Brain pericyte (primary cell): ENCODE measurements at regions not wholly inside any gene's neighbourhood (a gene's known extent, or its start where the extent isn't known, plus 50 kb on each side); places are given as distances from the start of the nearest gene placed in this dataset.

Experiments used
- DNase-seq: peaks from one replicate; pipeline ENCODE4 v3.0.0-alpha.2; 2012; ENCODE audit warnings: low read depth, low spot score

DNA sequence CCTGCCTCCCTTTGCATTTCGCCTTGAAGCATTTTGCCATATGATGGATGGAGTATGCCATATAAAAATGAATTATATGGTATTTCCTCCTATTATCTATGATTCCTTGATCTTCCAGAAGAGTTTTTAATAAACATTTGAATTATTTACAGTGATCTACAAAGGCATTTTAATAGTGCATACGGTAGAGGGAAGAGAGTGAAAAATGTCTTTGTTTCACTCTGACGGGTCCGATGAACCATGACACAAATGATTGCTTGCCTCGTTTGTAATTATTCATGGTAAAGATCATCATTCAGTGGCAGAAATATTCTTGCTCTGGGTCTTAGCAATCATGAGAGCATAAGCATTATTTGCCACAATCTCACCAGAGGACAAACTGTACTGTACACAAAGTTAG, 1010.9 kb downstream of the NTRK3 start:
- DNase-seq = no peak

DNA sequence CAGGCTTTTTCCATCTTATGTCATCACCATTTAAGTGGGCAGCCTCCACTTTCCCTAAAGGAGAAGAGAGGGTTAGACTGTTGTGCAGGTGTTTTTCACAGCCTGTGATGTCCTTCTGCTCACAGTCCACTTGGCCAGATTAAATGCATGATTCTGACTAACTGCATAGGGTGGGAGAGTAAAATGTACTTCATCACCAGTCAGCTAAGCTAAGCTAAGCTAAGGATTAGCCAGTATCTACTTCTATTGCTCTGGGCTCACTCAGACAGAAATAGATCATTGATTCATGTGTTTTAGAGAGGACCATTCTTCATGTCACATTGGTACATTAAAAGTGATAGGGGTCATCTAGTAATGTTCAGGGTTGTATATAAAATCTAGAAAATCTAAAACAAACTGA, 1013.1 kb downstream of the NTRK3 start:
- DNase-seq = no peak

DNA sequence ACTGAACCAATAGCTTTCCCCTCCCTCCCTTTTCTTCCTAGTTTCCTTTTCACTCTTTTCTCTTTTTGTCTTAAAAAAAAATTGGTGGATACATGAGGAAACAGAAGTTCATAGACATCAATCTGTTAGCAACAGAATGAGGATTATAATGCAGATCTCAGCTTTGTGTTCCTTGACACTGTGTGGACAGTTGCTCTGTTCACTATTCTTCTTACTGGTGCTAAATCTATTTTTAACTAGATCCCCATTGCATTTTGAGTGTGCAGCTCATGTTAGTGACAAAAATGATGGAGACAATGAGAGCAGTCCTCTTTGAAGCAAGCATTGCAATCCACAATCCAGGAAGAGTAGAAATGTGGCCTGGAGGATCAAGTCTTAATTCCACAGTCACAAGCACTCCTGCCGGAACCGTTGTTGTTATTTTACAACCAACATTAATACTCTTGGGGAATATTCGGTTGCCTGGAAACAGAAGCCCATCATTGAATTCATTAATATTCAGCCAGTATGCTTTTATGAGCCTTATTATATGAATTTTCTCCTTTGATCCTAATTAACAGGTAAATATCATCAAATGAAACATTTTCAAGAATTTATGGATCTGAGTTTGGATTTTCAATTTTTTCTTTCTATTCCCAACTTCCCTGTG, 1016.8 kb downstream of the NTRK3 start:
- DNase-seq = no peak

DNA sequence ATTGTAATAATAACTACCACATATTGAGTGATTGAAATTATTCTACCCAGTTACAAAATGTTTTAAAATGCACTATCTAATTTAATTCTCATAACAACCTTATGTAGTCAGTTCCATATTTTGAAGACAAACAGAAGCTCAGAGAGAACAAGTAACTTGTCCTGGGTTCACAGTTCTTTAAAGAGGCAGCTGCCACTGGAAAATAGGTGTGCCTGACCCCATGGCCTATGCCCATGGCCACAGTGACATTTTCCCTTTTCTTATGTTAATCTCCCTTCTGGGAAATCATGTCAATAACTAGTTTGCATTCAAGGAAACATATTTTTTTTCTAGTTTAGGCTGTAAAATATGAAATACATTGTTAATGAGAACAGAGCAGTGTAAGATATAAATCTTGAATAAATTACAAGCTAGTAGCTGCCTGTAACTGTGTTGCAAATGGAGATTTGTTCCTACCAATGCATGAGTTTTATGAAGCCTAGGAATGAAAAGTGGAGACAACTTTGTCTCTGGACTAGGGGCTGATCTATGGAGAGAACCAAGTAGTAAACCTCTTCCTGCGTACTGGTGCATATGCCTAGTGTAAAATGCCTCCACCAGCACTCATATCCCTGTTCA, 1018.0 kb downstream of the NTRK3 start:
- DNase-seq = no peak

DNA sequence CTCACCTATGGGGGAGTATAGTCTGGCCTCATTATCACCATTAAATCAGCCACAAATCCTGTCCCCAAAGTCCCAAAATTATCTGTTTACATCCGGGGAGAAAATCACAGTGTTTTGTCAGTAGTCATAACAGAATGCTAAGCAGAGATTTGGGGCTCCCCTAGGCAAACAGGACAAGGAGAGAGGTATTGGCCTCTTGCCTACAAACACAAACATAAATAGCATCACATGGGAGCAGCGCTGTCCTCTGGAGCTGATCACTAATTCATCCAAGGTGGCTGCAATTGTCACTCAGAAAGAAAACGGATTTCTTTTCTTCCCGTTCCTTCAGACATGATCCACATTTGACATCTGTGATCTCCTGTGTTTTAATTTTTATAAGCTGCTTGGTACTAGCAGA, 1028.1 kb downstream of the NTRK3 start:
- DNase-seq = no peak

DNA sequence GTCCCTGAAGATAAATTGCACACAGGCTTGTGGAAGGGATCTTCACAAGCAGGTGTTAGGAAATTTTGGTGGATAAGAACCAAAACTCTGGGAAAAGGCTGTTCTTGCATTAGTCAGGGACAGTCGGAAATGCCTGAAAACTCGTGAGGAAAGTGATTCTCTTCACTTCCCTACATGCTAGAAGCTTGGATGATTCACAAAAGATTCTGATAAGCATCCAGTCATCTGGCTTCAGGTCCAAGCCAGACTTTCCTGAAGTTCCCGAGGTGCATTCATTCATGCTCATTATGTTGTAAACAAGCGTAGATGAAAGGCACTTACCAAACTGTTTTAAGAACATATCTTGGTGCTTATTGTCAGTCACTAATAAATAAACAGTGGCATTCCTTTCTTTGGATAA, 1028.7 kb downstream of the NTRK3 start:
- DNase-seq = no peak

DNA sequence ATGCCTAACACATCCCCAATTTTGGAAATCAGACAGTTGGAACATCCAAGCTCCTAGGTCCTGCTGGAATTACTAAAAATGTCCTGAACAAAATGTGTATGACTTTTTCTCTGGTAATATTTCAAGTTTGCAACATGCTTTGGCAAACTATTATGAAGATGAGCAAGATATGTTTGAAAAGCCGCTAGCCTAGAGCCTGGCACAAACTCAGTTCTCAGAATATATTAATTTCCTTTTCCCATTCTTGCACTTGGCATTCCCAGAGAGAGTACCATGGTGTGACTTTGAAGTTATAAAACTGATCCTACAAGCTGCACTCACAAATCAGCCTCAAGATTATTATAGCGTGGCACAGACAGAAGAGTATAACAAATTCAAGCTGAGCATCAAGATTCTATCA, 1031.1 kb downstream of the NTRK3 start:
- DNase-seq = no peak

DNA sequence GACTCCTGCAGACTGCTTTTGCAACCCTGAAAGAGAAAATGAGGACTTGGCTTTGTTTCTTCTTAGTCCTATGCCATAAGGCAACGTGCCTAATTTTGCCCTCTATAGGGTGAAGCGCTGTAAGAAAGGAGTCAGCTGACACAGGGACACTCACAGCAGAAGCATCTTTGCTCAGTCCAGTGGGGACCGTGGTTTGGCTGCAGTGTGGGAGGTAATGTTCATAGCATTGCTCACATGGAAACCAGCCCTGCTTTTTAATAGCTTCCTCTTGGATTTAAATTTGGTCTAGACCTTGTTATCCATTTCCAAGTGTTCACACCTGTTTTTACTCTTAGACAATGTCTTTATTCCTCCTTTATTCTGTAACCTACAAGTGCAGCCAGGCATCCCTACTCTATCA, 1032.1 kb downstream of the NTRK3 start:
- DNase-seq = no peak

DNA sequence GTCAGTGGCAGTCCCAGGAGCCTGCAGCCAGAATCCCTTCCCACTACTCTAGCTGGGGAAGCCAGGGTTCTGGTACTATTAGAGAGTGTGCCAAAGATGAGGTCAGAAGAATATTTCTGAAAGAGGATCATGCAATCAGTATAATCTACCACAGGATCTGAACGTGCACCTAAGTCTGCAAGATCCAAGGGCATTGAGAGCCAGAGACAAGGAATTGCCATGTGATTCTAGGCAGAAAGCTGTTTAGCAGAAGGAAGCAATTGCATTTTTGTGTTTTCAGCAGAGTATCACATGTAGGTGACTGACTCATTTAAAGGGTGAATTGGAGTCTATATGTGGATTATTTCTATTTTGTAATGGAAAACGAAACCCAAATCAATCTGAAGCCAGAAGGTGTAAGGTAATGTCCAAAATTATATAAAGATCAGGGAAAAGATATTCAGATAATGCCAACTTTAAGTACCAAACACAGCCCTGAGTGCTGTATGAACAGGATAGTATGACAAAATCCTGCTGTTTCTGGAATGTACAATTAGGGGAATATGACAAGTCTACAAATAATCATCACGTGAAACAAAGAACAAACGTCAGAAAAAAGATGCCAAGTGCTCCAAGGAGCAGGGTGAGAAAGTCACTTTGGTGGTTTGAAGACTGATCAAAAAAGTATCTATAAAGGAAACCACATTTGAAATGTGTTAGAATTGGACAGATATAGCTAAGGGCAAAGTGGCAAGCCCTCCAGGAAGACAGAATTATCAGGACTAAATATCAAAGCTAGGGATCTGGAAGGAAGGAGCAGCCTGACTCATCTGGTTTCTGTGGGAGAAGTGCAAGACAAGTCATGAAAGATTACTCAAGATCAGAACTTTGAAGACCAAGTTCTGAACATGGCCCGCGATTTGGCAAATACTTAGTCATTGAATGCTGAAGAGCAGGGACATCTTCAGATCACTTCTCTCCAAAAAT, 1036.6 kb downstream of the NTRK3 start:
- DNase-seq = no peak

DNA sequence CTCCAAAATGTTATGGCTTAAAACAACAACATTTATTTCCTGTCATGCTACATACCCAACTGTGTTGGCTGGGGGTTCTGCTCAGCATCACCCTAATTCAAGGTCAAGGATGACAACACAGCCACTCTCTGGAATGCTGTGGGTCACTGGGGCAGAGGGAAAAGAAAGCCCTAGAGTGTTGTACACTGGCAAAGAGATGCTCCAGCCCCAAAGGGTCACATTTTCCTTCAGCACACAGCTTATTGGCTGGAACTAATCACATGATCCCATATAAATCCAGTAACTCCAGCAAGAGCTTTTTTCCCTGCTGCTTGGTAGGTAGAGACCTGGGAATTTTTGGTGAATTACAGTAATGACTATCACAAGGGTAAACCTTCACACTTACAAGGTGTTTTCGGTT, 1041.4 kb downstream of the NTRK3 start:
- DNase-seq = no peak

DNA sequence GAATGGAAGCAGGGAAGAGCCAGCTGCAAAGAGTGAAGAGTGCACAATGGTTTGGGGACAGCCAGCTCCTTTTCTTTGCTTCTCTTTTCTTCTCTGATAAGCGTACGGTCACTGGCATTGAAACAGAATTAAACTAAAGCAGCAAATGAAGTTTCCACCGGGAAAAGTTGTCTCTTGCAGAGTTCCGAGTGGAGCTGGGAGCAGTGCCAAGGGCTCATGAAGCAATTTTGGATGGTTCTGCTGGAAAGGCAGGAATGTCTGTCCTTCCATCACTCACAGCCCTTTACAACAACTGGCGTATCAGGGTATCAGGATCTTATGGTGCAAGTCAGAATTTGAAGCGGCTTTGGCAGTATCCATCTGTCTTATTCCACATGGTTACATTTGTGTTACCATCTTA, 1042.9 kb downstream of the NTRK3 start:
- no peak for DNase-seq

DNA sequence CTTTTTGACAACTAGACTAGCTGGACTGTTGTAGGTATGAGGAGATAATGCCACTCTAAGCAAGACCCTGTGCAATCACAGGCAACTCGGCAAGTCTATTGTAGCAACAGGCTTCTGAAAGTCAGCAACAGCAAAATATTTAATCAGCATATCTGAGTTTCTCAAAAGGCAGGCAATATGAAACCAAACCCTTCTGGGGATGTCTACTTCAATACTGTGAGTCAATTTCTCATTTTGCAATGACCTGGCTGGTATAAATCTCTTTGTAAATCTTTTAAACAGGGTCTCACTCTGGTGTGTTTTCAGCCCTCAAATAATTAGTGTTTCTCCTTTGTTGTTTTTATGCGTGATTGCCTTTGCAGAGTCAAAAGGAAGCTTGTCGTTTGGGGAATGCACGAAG, 1044.5 kb downstream of the NTRK3 start:
- no peak for DNase-seq

DNA sequence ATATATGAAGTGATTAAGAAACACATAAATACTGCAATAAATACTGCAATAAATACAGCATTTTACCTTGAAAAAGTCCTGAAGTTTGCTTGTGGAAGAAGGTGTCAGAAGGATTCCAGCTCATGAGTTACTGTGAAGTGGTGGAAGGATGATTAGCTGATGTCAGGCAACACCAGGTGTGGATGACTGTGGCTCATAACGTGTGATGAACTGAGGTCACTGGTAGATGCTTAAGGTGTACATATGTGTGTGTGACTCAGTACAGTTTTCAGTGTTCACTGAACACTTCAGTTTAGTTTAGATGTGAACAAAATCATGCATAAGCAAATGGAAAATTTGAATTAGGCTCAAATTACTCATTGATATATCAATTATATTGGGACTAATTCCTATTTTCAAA, 1045.0 kb downstream of the NTRK3 start:
- DNase-seq = no peak

DNA sequence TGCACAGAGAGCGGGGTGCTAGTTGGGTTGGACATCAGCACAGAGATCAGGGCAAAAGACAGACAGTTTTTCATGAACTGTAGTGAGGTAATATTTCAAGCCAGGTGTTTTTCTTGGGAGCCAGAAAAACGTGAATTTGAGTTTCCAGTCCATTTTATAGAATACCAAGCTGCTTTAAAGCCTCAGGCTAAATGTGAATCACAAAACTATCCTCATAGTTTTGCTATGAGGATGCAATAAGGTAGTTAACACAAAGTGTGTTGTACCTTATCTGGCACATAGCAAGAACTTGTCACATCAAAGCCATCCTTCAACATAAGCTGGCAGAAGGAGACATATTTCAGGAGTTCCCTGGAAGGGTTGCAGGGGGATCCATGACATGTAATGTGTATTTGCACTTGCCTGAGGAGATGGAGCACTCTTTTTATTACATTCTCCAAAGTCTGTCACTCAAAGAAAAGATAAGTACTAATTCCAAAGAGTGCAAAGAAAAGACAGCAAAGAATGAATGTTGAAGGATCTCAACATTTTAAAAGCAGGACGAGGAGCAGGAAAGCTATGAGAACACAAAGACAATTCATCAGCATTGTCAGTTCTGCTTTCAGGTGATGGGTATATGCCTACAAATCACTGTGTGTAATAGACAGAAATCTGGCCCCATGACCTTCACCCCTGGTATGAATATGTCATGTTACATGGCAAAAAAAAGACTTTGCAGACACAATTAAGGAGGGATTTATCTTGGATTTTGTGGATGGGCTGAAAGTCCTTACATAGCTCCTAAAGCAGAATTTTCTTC, 1046.4 kb downstream of the NTRK3 start:
- no peak for DNase-seq

DNA sequence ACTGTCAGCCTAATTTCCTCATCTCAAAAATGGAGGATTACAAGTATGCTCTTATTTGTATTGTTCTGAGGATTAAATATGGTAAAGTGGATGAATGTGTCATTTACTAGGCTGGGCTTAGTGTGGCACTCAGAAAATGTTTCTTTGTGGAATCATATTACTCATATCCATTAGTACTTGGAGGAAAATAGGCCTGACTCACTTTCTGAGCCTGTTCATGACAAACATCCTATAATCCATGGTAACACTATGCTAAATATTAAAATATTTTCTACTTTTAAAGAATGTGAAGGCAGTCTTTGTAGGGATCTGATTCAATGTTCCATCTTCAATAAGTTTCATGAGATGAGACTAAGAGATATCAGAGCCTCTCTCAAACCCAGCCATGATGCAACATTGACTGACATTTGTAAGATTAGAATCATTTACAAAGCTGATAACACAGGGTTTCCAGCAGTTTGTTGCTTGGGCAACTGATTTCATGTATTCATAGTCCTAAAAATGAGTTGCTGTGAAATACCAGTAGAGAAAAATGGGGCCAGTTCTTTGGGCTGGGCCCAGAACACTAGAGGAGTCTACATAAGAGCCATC, 1048.5 kb downstream of the NTRK3 start:
- DNase-seq = no peak

DNA sequence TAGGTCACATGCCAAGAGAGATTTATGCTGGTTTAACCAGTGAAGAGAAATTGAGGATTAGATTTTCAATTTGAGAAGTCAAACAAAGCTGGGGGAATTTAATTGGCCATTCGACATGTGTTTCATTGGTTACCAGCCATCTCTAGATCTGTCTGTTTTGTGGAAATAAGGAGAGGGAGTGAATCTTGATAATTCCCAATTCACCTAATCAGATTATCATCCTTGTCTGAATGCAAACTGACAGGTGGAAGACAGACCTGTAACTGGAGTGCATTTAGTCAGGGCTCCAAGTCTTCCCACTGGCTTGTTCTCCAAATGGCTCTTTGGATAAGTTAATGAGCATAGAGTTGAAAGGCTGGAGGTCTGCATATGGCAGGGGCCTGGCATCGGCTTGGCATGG, 1049.3 kb downstream of the NTRK3 start:
- DNase-seq = no peak

DNA sequence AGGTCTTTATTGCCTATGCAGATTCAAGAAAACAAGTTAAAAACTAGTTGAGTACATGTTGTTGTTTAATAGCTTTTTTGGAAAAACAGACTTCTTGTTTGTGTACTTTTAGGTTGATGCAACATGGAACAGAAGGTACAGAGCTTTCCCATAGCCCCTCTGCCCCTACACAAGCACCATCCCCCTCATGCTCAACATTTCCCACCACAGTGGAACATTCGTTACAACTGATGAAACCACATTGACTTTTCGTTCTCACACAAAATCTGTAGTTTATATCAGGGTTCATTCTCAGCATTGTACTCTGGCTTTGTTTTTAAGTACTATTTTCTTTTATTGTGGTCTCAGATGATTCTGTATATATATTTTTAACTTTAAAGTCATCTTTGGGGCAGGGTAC, 1054.6 kb downstream of the NTRK3 start:
- DNase-seq = no peak

DNA sequence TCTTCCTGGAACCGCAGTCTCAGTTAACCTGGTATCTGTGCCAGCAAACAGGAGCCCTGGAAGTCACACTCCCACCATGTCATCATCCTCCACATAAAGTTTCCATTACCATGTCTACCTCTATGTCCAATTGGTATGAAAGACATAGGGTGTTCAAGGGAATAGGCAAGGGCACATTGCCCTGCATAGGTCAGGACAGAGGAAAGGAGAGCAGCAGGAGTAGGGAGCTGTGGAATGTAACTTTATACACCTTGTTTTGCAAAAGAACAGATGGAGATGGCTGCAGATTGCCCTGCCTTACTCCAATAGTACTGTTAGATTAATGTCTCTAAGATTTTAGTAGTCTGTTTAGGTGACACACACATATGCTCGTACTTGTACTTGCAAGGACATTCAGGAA, 1056.4 kb downstream of the NTRK3 start:
- no peak for DNase-seq

DNA sequence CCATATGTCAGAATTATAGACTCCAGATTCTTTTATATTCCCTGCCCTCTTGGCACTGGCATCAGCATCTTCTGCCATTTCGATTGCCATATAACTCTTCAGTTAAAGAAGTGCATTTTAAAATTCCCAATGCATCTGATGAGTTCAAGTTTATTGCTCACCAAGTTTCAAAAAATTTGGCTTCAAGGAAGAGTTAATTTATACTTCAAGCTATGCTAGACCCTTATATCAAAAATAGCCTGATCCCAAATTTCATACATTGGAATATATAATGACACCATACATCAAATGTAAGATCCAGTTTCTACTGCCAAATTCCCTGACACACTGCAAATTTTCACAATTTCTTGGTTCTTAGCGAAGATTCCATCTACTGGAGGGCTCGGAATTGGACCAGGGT, 1058.6 kb downstream of the NTRK3 start:
- no peak for DNase-seq

DNA sequence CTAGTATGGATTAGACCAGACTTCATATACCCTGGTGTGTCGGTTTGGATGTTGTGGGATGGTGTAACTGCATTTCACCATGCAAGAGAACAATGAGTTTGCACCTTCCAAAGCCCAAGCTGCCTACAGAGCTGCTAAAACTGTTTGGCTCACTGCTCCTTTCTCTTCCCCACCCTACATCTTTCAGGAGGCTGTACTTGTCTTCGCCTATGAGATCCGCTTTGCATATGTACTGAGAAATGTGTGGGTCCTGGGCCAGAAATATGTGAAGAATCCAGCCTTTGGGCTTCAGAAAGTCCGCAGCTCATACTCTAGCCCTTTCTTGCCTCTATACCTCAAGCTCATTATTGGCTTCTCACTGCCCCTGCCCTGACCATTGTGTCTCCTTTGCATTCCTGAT, 1060.0 kb downstream of the NTRK3 start:
- DNase-seq = no peak

DNA sequence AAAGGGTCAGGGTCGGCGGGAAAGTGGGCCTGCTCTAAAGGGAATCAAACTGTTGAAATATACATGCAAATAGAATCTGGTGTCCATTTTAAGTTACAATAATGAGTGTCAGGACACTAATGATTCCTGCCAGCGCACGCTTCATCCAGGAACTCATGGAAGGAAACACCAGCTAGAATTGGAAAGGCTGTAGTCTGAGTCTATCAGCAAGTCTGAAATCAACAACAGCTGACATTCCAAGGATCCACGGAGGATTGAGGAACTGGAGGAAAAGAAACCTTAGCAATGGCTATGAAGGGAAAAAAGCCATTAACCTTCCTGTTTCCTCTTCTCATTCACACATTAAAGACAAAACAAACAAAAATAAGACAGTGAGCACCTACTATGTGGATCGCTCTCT, 1063.1 kb downstream of the NTRK3 start:
- DNase-seq = no peak

DNA sequence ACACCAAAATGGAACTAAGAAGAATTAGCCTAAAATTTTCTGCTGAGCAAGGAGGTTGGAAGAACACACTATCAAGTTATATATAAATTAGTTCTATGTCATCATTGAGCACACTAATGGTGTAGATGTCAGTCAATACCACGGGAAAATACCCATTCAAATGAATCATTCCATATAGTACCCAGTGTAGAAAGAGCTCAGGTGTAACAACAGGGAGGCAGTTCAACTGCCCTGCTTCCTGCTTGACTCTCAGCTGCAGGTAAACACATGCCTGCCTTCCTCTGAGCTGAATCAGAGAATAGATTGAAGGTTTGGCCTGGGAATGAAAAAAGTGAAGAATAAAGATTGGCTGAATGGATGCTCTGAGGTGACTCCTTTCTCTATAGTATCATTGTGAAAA, 1088.0 kb downstream of the AGBL1 start:
- DNase-seq = no peak
